DOHH2 (cell line): ENCODE measurements at regions not wholly inside any gene's neighbourhood (a gene's known extent, or its start where the extent isn't known, plus 50 kb on each side); places are given as distances from the start of the nearest gene placed in this dataset.

Experiments
- EZH2phosphoT487 ChIP-seq: fragments of 200-600 bp; sonication (generic); IDR thresholded peaks from 2 replicates; pipeline ENCODE4 v1.6.1; 2017; ENCODE audit warnings: borderline replicate concordance, mild to moderate bottlenecking, antibody characterized with exemption, low read length, moderate library complexity, mixed read lengths
- TF ChIP-seq, protein P1 (sequence below): fragments of 200-600 bp; sonication (generic); IDR thresholded peaks from one replicate; pipeline ENCODE4 v1.5.1; 2014; ENCODE audit warnings: antibody characterized with exemption, mild to moderate bottlenecking, low read depth, low read length; ENCODE audit not compliant: poor library complexity, severe bottlenecking

DNA sequence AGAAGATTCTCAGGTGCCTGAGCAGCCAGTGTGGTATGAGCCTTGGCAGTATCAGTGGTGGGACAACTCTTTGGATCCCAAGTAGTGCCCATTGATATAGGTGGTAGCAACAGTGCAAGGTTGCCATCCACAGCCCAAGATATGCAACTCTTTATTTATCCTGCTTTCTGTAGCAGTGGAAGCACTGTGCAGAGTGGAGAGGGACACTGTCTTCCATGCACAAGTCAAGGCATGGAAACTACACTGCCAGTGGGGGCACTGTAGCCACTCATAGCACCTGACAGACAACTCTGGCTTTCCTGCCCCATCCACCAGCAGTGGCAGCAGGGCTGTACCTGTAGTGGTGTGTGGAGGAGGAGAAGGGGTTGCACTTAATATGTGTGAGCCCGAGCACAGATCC lies 409.6 kb upstream of the TMEFF2 start:
- TF ChIP-seq EZH2phosphoT487 = no peak
- TF ChIP-seq, protein P1, sequence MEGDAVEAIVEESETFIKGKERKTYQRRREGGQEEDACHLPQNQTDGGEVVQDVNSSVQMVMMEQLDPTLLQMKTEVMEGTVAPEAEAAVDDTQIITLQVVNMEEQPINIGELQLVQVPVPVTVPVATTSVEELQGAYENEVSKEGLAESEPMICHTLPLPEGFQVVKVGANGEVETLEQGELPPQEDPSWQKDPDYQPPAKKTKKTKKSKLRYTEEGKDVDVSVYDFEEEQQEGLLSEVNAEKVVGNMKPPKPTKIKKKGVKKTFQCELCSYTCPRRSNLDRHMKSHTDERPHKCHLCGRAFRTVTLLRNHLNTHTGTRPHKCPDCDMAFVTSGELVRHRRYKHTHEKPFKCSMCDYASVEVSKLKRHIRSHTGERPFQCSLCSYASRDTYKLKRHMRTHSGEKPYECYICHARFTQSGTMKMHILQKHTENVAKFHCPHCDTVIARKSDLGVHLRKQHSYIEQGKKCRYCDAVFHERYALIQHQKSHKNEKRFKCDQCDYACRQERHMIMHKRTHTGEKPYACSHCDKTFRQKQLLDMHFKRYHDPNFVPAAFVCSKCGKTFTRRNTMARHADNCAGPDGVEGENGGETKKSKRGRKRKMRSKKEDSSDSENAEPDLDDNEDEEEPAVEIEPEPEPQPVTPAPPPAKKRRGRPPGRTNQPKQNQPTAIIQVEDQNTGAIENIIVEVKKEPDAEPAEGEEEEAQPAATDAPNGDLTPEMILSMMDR = no peak
